NCI-H1417 (cell line): ENCODE measurements at regions not wholly inside any gene's neighbourhood (a gene's known extent, or its start where the extent isn't known, plus 50 kb on each side); places are given as distances from the start of the nearest gene placed in this dataset.

Experiments used
- DNase-seq, 3 experiments: peaks; one replicate each; lab custom pipeline; 2025; lab: John Stamatoyannopoulos, UW

DNA sequence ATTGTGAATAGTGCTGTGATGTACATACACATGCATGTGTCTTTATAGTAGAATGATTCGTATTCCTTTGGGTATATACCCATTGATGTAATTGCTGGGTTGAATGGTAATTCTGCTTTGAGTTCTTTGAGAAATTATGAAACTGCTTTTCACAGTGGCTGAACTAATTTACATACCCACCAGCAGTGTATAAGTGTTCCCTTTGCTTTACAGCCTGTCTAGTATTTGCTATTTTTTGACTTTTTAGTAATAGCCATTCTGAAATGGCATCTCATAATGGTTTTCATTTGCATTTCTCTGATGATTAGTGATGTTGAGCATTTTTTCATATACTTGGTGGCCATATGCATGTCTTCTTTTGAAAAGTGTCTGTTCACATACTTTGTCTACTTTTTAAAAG lies 54.5 kb upstream of the FAM78B start:
- no peak for DNase-seq

- no peak for DNase-seq
Observed at GRCh38 chr1:166233750-166234366, 67.1 kb upstream of the FAM78B start.

DNA sequence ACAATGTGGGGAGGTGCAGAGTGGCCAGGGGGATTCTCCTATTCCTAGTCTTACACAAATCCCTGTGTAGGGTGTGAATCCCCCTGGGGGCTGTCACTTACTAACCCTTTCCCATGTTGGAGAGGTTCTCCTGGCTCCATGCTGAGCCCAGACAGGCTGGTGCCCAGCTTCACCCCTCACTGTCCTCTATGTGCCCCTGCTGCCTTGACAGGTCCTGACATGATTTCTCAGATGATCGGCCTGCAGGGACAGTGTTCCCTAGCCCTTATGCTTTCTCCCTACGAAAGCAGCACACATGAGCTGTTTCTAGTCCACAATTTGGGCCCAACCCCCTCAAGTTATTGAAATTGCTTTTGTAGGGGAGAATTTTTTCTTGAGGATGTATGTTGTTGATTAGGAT lies 68.9 kb upstream of the FAM78B start:
- no peak for DNase-seq

DNA sequence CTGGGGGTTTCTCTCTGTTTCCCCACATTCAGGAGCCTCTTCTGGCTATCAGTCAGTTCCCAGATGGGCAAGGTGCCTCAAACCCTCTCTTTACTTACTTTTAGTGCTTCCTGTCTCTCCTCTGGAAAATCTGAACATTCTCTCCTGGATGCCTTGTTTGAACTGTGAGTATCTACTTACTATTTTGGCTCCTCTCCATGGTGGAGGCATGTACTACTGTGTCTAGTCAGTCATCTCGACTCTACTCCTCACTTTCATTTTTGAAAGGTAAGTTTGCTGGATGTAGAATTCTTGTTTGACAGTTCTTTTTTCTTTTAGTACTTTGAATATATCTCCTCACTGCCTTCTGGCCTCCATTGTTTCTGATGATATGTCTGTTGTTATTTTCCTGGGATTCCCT lies 70.9 kb upstream of the FAM78B start:
- DNase-seq = no peak

GRCh38 chr1:166253076-166253779 lies 86.4 kb upstream of the FAM78B start:
- DNase-seq = no peak

GRCh38 chr1:166258017-166258416 lies 91.2 kb upstream of the FAM78B start:
- DNase-seq = no peak

- DNase-seq = no peak
Observed at GRCh38 chr1:166261511-166261910, 94.7 kb upstream of the FAM78B start.

GRCh38 chr1:166270476-166271150 lies 103.8 kb upstream of the FAM78B start:
- DNase-seq = no peak

- no peak for DNase-seq
Observed at GRCh38 chr1:166271151-166271538, 104.3 kb upstream of the FAM78B start.

- DNase-seq = no peak
Observed at GRCh38 chr1:166272155-166272554, 105.4 kb upstream of the FAM78B start.

GRCh38 chr1:166272851-166273250 lies 106.0 kb upstream of the FAM78B start:
- DNase-seq = no peak

GRCh38 chr1:166273618-166274017 lies 106.8 kb upstream of the FAM78B start:
- no peak for DNase-seq

DNA sequence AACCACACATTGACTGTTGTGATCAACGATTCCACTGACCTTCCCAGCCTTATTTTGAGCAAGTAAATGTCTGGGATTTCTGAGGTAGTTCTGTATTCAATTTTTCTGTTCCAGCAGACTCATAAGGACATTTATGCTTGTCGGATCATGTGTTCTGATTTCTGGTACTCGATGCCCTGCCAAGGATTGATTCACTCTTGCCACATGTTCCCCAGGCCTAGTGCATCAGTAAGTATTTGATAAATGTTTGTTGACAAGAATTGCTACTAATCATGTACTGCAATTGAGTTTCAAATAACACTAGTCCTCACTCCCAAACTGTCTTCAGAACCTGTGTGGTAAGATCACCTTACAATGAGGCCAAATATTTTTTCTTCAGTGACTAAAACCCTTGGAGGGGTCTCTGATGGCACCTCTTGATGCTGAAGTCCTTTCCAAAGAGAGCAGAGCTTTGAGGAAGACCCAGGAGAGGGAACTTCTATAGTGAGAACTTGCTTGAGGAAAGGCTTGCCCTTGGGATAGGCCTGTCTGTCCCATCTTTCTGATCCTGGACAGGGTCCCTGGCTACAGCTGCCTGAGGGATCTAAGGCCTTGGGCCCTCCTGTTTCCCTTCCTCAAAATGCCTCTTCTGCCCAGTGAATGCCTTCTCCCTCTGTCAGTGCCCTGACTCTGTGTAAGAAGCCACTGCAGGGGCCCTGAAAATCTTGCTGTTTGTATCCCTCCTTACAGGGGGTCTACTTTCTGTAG lies 115.8 kb upstream of the FAM78B start:
- DNase-seq = no peak

DNA sequence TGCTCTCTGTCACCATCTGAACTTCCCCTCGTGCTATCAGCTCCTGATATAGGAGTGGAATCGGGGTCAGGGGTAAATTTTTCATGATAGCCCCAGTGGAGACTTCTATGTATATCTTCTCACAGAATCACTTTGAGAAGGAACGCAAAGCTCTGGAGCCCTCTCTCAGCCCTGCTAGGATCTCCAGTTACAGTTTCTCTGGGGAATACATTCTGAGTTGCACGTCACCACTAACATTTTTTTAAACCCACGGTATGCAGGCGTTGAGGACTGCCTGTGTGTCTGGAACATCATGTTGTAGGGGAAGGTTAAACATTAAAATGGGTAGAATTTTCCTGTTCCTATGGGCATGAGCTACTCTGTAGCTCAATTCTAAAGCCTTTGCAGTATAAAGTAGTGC lies 116.4 kb upstream of the FAM78B start:
- no peak for DNase-seq

DNA sequence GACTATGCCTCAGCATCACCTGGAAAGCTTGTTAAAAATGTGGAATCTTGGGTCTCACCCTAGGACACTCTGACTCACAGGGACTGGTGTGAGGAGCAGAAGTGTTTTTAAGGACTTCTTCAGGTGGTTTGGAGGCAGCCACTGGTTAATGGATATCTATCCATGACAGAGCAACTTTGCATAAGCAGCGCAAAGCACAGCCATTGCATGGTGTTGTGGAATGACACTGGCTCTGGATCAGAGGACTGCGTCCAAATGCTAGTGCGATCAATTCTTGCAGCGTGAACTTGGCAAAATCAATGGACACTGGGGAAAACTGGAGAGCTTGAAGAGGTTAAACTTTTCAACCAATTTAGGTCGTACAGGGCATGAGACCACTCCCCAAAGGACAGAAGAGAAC lies 116.8 kb upstream of the FAM78B start:
- no peak for DNase-seq

GRCh38 chr1:166289309-166290050 lies 122.7 kb upstream of the FAM78B start:
- no peak for DNase-seq

GRCh38 chr1:166295656-166296055 lies 128.9 kb upstream of the FAM78B start:
- no peak for DNase-seq

DNA sequence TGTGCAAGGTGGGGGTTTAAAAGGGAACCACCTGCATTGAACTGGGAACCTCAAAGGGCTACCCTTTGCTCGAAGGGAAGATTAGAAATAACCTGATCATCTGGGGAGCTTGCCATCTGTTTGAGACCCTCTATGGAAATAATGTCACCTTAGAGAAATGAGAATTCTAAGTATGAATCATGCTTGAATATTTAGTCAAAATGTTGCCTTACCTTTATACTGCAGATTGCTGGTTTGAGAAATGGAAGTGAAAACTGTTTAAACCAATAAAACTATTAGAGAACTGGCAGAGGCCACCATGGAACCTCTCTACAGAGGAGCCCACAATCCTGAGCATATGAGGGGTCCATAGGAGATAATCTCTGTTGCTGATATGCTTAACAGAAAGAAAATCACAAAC lies 131.2 kb upstream of the FAM78B start:
- DNase-seq = no peak

DNA sequence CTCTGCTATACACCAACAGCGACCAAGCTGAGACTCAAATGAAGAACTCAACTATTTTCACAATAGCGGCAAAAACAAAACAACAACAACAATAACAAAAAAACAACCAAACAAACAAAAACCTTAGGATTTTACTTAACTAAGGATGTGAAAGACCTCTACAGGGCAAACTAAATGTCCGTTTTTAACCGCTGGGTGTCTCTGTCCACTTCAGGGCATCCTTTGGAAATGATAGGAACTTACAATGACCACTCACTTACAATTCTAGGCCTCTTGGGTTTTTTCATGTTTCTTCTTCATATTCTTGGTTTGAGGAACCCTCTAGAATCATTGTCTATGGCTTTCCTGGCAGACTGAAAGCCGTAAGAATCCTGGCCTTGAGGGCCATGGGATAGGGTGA lies 134.0 kb upstream of the FAM78B start:
- no peak for DNase-seq

GRCh38 chr1:166302989-166303758 lies 136.4 kb upstream of the FAM78B start:
- DNase-seq = no peak

- no peak for DNase-seq
Observed at GRCh38 chr1:166304131-166304530, 137.3 kb upstream of the FAM78B start.
